Prostate gland (tissue), 2 donors: ENCODE measurements at regions not wholly inside any gene's neighbourhood (a gene's known extent, or its start where the extent isn't known, plus 50 kb on each side); places are given as distances from the start of the nearest gene placed in this dataset.

ENCODE experiments used
- POLR2AphosphoS5 ChIP-seq: sonication (generic); formaldehyde crosslinking; IDR thresholded peaks from one replicate; pipeline ENCODE4 v1.6.1; 2017; ENCODE audit warnings: antibody characterized with exemption
- TF ChIP-seq, protein P1 (sequence below), 4 experiments: fragments of 200-600 bp in 2 of 4; fragments of 450-650 bp in 2 of 4; sonication (generic) in 2 of 4; IDR thresholded peaks; 1 replicate in 3 of 4; 2 replicates in 1 of 4; pipeline ENCODE4 v1.5.1; 2016 to 2019; ENCODE audit warnings: antibody characterized with exemption in 4 of 4, mild to moderate bottlenecking in 2 of 4, moderate library complexity in 2 of 4

DNA sequence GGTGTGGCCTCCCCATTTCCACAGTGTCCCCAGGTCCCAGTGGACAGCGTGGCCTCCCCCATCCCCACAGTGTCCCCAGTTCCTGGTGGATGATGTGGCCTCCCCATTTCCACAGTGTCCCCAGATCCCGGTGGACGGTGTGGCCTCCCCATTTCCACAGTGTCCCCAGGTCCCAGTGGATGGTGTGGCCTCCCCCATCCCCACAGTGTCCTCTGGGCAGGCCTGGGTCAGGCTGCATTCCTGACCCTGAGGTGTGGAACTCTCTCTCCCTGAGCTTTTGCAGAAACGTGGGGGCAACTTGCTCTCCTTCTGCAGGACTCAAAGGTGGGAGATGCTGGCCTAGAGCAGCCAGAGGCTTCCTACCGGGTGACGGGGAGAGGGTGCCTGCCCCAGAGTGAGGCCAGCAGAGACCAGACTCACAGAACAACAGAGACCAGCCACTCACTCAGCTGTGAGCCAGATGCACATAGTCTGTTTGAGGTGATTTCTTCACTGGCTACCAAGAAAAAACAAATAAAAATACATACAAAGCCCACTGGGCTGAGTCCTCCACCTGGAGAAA, 85.8 kb upstream of the FGF3 start:
- TF ChIP-seq, protein P1, sequence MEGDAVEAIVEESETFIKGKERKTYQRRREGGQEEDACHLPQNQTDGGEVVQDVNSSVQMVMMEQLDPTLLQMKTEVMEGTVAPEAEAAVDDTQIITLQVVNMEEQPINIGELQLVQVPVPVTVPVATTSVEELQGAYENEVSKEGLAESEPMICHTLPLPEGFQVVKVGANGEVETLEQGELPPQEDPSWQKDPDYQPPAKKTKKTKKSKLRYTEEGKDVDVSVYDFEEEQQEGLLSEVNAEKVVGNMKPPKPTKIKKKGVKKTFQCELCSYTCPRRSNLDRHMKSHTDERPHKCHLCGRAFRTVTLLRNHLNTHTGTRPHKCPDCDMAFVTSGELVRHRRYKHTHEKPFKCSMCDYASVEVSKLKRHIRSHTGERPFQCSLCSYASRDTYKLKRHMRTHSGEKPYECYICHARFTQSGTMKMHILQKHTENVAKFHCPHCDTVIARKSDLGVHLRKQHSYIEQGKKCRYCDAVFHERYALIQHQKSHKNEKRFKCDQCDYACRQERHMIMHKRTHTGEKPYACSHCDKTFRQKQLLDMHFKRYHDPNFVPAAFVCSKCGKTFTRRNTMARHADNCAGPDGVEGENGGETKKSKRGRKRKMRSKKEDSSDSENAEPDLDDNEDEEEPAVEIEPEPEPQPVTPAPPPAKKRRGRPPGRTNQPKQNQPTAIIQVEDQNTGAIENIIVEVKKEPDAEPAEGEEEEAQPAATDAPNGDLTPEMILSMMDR (IDR thresholded peaks at IDR 0.05): no peak
- no peak for TF ChIP-seq POLR2AphosphoS5
